TTC549 (cell line): ENCODE measurements at regions not wholly inside any gene's neighbourhood (a gene's known extent, or its start where the extent isn't known, plus 50 kb on each side); places are given as distances from the start of the nearest gene placed in this dataset.

ENCODE experiments used
- FAIRE-seq: peaks from 2 replicates; lab custom pipeline; 2012; peaks lifted over from hg19 to GRCh38; lab: Jason Lieb, UNC

GRCh38 chr6:48904809-48905208, 558.2 kb downstream of the MMUT start:
- FAIRE-seq: no peak

GRCh38 chr6:48894469-48894868, 568.6 kb downstream of the MMUT start:
- FAIRE-seq: no peak

GRCh38 chr6:48893048-48893447, 570.0 kb downstream of the MMUT start:
- FAIRE-seq: no peak

DNA sequence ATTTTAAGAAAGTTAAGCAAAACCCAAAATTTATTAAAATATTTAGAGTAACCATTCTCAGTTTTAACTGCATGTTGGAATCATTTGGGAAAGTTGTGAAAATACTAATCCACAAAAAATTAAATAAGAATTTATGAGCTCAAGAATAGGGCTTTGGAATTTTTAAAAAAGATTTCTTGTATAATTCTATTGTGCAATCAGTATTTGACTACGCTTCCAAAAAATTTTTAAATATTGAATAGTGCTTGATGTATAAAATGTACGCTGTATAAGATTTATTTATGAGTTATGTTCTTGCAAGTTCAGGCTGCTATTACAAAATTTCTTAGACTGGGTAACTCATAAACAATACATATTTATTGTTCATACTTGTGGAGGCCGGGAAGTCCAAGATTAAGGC, 571.7 kb downstream of the MMUT start:
- FAIRE-seq: no peak

GRCh38 chr6:48889429-48889828, 573.6 kb downstream of the MMUT start:
- FAIRE-seq: no peak

GRCh38 chr6:48883116-48883515, 579.9 kb downstream of the MMUT start:
- FAIRE-seq: no peak

DNA sequence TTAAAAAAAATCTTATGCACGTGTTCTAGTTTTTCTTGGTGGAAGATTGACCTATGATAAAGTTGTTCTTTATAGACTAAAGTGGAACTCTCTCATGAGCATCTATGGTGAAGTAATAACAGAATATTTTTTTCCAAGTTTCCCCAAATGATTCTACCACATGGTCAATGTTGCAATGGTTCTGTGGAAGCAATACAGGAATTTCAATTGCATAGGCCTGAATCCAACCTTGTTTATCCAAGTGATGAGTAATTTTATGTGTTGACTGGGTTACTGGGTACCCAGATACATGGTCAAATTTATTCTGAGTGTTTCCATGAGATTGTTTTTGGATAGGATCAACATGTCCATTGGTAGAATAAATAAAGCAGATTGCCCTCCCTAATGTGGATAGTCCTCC, 581.5 kb downstream of the MMUT start:
- FAIRE-seq: no peak

DNA sequence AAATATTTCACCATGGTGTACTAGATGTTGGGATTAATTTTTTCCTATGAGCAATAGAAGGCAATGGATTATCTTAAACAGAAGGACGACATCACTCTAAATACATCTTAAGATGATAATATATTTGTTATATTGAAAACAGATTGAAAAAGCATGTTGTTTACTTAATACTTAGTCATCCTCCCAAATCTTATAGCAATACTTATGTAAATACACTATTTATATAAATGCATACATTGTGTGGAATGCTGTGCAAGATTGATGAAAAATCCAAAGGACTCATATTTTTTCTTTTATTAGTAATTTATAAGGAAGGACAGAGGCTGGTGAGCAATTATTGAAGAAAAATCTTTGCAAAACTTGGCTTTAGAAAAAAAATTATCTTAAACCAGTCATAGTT, 593.5 kb downstream of the MMUT start:
- FAIRE-seq: no peak

DNA sequence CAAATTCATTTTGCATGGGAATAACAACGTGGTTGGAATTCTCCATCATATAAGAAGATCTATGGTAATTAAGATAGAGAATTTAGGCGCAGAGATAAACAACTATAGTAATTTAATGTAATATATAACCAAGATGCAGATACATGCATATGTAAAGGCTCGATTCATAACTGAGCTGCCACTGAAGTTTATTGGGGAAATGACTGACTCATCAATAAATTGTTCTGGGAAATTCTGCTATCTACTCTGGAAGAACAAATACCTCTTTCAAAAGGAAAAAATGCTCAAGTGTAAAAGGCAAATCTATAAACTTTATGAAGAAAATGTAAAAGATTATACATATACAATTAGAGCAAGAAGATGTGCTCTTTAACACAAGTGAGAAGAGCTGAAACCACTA, 596.4 kb downstream of the MMUT start:
- no peak for FAIRE-seq

GRCh38 chr6:48860175-48860574, 602.9 kb downstream of the MMUT start:
- FAIRE-seq: no peak

DNA sequence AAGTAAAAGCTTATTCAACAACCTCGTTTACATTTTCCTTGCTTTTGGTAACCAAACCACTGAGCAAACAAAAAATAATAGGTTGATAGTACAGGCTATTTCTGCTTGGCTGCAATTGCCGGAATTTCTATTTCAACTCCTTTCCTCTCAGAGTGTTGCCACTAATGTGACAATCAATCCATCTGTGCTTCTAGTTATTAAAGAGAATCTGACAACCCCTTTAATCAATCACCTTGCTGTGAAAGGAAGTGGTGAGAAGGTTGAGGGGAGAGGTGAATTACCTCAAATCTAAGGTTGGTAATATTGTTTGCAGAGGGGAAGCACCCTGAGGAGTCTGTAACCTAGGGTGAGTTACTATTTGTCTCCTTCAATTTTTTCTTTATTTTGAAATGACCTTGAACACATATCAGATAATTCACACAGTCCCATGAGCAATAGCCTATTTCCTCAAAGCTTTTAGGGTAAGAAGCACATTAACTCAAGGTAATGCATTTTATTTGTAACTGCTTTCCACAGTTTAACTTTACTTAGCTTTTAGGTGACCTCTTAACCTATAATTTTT, 603.4 kb downstream of the MMUT start:
- no peak for FAIRE-seq

- no peak for FAIRE-seq
Observed at GRCh38 chr6:48845219-48845618, 617.8 kb downstream of the MMUT start.

DNA sequence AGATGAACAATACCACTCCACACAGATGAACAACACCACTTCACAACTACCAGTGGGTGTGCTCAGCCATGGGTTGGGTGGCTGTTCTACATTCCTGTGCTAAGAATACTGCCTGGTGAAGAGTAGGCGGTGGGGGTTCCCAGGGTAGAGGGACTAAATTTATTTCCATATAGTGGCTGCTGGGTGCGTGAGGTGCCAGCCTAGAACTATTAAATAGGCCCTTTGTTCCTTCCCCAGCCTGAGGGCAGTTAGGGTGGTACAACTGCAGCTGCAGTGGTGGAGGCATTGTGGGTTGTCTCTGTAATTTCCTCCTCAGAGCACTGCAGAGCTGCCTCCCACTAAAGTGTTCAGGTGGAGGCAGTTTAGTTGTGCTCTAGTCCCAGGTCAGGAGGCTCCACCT, 618.4 kb downstream of the MMUT start:
- no peak for FAIRE-seq

DNA sequence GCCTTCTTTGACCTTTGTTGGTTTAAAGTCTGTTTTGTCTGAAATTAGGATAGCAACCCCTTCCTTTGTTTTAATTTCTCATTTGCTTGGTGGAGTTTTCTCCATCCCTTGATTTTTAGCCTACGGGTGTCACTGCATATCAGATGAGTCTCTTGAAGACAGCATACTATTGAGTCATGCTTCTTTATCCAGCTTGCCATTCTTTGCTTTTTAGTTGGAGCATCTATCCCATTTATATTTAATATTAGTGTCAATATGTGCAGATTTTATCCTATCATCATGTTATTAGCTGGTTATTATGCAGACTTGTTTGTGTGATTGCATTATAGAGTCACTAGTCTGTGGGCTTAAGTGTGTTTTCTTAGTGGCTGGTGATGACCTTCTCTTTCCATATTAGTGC, 622.2 kb downstream of the MMUT start:
- FAIRE-seq: no peak

- FAIRE-seq: no peak
Observed at GRCh38 chr6:48839206-48839605, 623.8 kb downstream of the MMUT start.

DNA sequence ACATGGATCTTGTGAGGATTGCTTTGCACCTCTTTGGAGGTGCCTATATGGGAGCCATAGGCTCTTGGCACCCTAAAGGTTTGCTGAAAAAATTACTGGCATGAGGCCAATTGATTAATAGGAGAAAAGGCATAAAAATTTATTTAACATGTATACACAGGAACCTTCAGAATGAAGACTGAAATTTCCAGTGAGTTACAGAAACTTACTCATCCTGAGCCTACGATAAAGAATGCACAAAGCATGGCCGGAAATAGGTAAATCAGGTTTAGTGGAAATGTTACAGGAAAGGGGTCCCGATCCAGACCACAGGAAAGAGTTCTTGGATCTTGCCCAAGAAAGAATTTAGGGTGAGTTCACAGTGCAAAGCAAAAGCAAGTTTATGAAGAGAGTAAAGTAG, 625.3 kb downstream of the MMUT start:
- FAIRE-seq: no peak

DNA sequence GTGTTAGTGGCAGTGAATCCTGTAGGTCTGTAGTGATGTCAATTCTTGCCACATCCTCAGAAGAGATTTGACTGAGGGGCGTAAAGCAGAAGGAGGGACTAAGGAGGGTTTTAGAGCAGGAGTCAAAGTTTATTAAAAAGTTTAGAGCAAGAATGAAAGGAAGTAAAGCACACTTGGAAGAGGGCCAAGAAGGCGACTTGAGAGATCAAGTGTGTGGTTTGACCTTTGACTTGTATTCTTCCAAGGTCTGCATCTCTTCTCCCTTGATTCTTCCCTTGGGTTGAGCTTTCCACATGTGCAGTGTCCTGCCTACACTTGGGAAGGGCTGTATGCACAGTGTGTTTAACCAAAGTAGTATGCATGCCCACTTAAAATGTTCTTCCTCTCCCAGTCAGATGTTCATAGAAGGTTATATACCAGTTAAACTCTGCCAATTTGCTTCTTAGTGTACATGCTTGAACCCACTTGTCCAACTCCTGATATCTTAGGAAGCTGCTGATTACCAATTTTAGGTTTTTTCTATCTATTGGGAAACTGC, 627.6 kb downstream of the MMUT start:
- no peak for FAIRE-seq

GRCh38 chr6:48834706-48835105, 628.3 kb downstream of the MMUT start:
- FAIRE-seq: no peak

DNA sequence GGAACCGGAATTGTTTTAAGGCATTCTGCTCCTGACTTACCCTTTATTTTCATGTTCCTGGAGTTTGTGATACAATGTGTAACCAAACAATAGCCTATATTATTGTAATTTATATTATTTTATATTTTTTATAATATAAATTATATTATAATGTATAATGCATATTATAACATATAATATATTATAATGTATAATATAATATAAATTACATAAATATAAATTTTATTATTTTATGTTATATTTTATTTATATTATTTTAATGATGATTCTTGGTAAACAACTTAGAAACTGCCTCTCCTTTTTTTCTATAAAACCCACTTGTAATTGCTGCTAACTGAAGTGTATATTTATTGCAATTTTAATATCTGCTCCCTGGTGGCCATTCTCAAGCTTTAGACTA, 629.1 kb downstream of the MMUT start:
- FAIRE-seq: peak; percentile 83

GRCh38 chr6:48826901-48827701, 636.0 kb downstream of the MMUT start:
- no peak for FAIRE-seq

DNA sequence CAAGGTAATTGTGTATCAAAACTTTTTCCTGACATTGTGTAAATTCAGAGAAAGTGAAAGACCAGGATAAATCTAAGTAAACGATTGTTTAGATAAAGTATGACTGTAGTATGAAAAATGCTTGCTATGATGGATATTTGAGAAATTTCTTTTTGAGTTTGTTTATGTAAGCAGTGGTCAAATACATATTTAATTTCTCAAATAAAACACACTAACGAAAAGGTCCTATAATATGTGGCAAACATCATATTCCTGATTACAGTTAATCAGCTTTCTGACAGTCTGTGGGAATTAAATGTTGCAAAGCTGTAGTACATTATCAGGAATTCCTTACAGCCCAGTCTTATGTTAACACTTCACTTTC, 636.9 kb downstream of the MMUT start:
- no peak for FAIRE-seq

- FAIRE-seq: no peak
Observed at GRCh38 chr6:48825501-48826151, 637.4 kb downstream of the MMUT start.

GRCh38 chr6:48818052-48818412, 645.0 kb downstream of the MMUT start:
- no peak for FAIRE-seq
